T-helper 2 cell treated with Interferon-gamma antibody and Interleukin-4, amounts not matched to agents 5 μg/mL and 100 μg/mL, for 36 hours (primary cell): ENCODE measurements at regions not wholly inside any gene's neighbourhood (a gene's known extent, or its start where the extent isn't known, plus 50 kb on each side); places are given as distances from the start of the nearest gene placed in this dataset.

Source experiments
- DNase-seq: peaks from one replicate; pipeline ENCODE4 v3.0.0; 2021; ENCODE audit warnings: low spot score
- H3K27ac Mint-ChIP-seq: one replicate; pipeline ENCODE4 v1.8.0; 2021; ENCODE audit warnings: mild to moderate bottlenecking, mixed read lengths
- H3K27me3 Mint-ChIP-seq: one replicate; pipeline ENCODE4 v1.8.0; 2021; ENCODE audit warnings: low read depth, mixed read lengths
- H3K36me3 Mint-ChIP-seq: one replicate; pipeline ENCODE4 v1.8.0; 2021; ENCODE audit warnings: low read depth, mixed read lengths
- H3K4me1 Mint-ChIP-seq: one replicate; pipeline ENCODE4 v1.8.0; 2021; ENCODE audit warnings: low read depth, mixed read lengths
- H3K4me3 Mint-ChIP-seq: one replicate; pipeline ENCODE4 v1.8.0; 2022; ENCODE audit warnings: mild to moderate bottlenecking, moderate library complexity, mixed read lengths
- H3K9me3 Mint-ChIP-seq: one replicate; pipeline ENCODE4 v1.8.0; 2021; ENCODE audit warnings: mixed read lengths

GRCh38 chr6:141309295-141309694 lies 823.4 kb upstream of the GJE1 start:
- no peak overlapping the region for H3K4me3 Mint-ChIP-seq
- DNase-seq = no peak
- H3K27ac Mint-ChIP-seq = no peak overlapping the region
- no peaks in the 10 kb centered on the region for H3K36me3 Mint-ChIP-seq
- H3K4me1 Mint-ChIP-seq = no peaks in the 10 kb centered on the region
- H3K9me3 Mint-ChIP-seq = no peaks in the 10 kb centered on the region
- H3K27me3 Mint-ChIP-seq = no peaks in the 10 kb centered on the region

GRCh38 chr6:141307309-141307998 lies 825.3 kb upstream of the GJE1 start:
- H3K9me3 Mint-ChIP-seq = no peaks in the 10 kb centered on the region
- H3K27ac Mint-ChIP-seq = no peak overlapping the region
- DNase-seq = peak; percentile 14

GRCh38 chr6:141303907-141304306 lies 828.8 kb upstream of the GJE1 start:
- H3K27me3 Mint-ChIP-seq = no peaks in the 10 kb centered on the region
- no peak overlapping the region for H3K27ac Mint-ChIP-seq

More at GRCh38 chr6:141307309-141307998, 825.3 kb upstream of the GJE1 start:
- Mint-ChIP-seq H3K4me1 (no peaks in the 10 kb centered on the region), H3K36me3 (no peaks in the 10 kb centered on the region), H3K4me3 (no peak overlapping the region), H3K27me3 (no peaks in the 10 kb centered on the region)

GRCh38 chr6:141301779-141302178 lies 830.9 kb upstream of the GJE1 start:
- Mint-ChIP-seq H3K9me3 (no peaks in the 10 kb centered on the region), H3K27me3 (no peaks in the 10 kb centered on the region), H3K27ac (no peak overlapping the region), H3K4me3 (no peak overlapping the region), H3K36me3 (no peaks in the 10 kb centered on the region), H3K4me1 (no peaks in the 10 kb centered on the region)
- DNase-seq = no peak

More at GRCh38 chr6:141303907-141304306, 828.8 kb upstream of the GJE1 start:
- Mint-ChIP-seq H3K4me1 (no peaks in the 10 kb centered on the region), H3K36me3 (no peaks in the 10 kb centered on the region), H3K4me3 (no peak overlapping the region), H3K9me3 (no peaks in the 10 kb centered on the region)
- no peak for DNase-seq

GRCh38 chr6:141290941-141291721 lies 841.6 kb upstream of the GJE1 start:
- H3K27ac Mint-ChIP-seq = no peak overlapping the region
- H3K27me3 Mint-ChIP-seq = no peaks in the 10 kb centered on the region
- no peak overlapping the region for H3K4me3 Mint-ChIP-seq

GRCh38 chr6:141288947-141289346 lies 843.8 kb upstream of the GJE1 start:
- Mint-ChIP-seq H3K4me1 (no peaks in the 10 kb centered on the region), H3K27ac (no peak overlapping the region), H3K4me3 (no peak overlapping the region), H3K9me3 (no peaks in the 10 kb centered on the region), H3K36me3 (no peaks in the 10 kb centered on the region), H3K27me3 (no peaks in the 10 kb centered on the region)
- no peak for DNase-seq

More at GRCh38 chr6:141290941-141291721, 841.6 kb upstream of the GJE1 start:
- Mint-ChIP-seq H3K9me3 (no peaks in the 10 kb centered on the region), H3K4me1 (no peaks in the 10 kb centered on the region), H3K36me3 (no peaks in the 10 kb centered on the region)
- no peak for DNase-seq

GRCh38 chr6:141282263-141282662 lies 850.5 kb upstream of the GJE1 start:
- no peaks in the 10 kb centered on the region for H3K4me1 Mint-ChIP-seq

GRCh38 chr6:141269684-141270083 lies 863.0 kb upstream of the GJE1 start:
- H3K27ac Mint-ChIP-seq = no peak overlapping the region
- H3K4me1 Mint-ChIP-seq = no peaks in the 10 kb centered on the region
- DNase-seq = no peak
- H3K27me3 Mint-ChIP-seq = no peaks in the 10 kb centered on the region
- H3K9me3 Mint-ChIP-seq = no peaks in the 10 kb centered on the region
- no peak overlapping the region for H3K4me3 Mint-ChIP-seq
- H3K36me3 Mint-ChIP-seq = no peaks in the 10 kb centered on the region

More at GRCh38 chr6:141282263-141282662, 850.5 kb upstream of the GJE1 start:
- Mint-ChIP-seq H3K27me3 (no peaks in the 10 kb centered on the region), H3K4me3 (no peak overlapping the region), H3K36me3 (no peaks in the 10 kb centered on the region), H3K27ac (no peak overlapping the region), H3K9me3 (no peaks in the 10 kb centered on the region)
- DNase-seq = no peak

GRCh38 chr6:141267420-141267819 lies 865.3 kb upstream of the GJE1 start:
- Mint-ChIP-seq H3K9me3 (no peaks in the 10 kb centered on the region), H3K27me3 (no peaks in the 10 kb centered on the region), H3K4me3 (no peak overlapping the region), H3K4me1 (no peaks in the 10 kb centered on the region), H3K27ac (no peak overlapping the region), H3K36me3 (no peaks in the 10 kb centered on the region)
- no peak for DNase-seq

GRCh38 chr6:141265756-141266623 lies 866.7 kb upstream of the GJE1 start:
- H3K27ac Mint-ChIP-seq = no peak overlapping the region
- H3K27me3 Mint-ChIP-seq = no peaks in the 10 kb centered on the region
- no peaks in the 10 kb centered on the region for H3K36me3 Mint-ChIP-seq
- DNase-seq = no peak
- H3K4me3 Mint-ChIP-seq = no peak overlapping the region
- H3K9me3 Mint-ChIP-seq = no peaks in the 10 kb centered on the region
- no peaks in the 10 kb centered on the region for H3K4me1 Mint-ChIP-seq

- Mint-ChIP-seq H3K4me3 (no peak overlapping the region), H3K36me3 (no peaks in the 10 kb centered on the region), H3K9me3 (no peaks in the 10 kb centered on the region), H3K4me1 (no peaks in the 10 kb centered on the region), H3K27me3 (no peaks in the 10 kb centered on the region), H3K27ac (no peak overlapping the region)
- DNase-seq = no peak
These were observed 868.6 kb upstream of the GJE1 start for GRCh38 chr6:141264101-141264500.

GRCh38 chr6:141261672-141262060 lies 871.1 kb upstream of the GJE1 start:
- H3K36me3 Mint-ChIP-seq = no peaks in the 10 kb centered on the region
- H3K27ac Mint-ChIP-seq = no peak overlapping the region
- no peak overlapping the region for H3K4me3 Mint-ChIP-seq
- DNase-seq = no peak
- H3K27me3 Mint-ChIP-seq = no peaks in the 10 kb centered on the region
- no peaks in the 10 kb centered on the region for H3K4me1 Mint-ChIP-seq
- H3K9me3 Mint-ChIP-seq = no peaks in the 10 kb centered on the region

GRCh38 chr6:141261016-141261671 lies 871.6 kb upstream of the GJE1 start:
- Mint-ChIP-seq H3K27me3 (no peaks in the 10 kb centered on the region), H3K4me3 (no peak overlapping the region), H3K4me1 (no peaks in the 10 kb centered on the region), H3K36me3 (no peaks in the 10 kb centered on the region), H3K27ac (no peak overlapping the region), H3K9me3 (no peaks in the 10 kb centered on the region)
- DNase-seq = no peak
